Suprapubic skin (tissue), 4 donors: ENCODE measurements at regions not wholly inside any gene's neighbourhood (a gene's known extent, or its start where the extent isn't known, plus 50 kb on each side); places are given as distances from the start of the nearest gene placed in this dataset.

Experiments
- DNase-seq, 2 donors: peaks; one replicate each; pipeline ENCODE4 v3.0.0-alpha.2; 2019; ENCODE audit warnings: low spot score in 2 of 2
- H3K27ac ChIP-seq: fragments of 200-600 bp; sonication (generic); one replicate; pipeline ENCODE4 v1.5.1; 2019
- H3K27me3 ChIP-seq: fragments of 200-600 bp; sonication (generic); one replicate; pipeline ENCODE4 v1.5.1; 2019
- H3K36me3 ChIP-seq: fragments of 200-600 bp; sonication (generic); one replicate; pipeline ENCODE4 v1.5.1; 2019
- H3K4me1 ChIP-seq: fragments of 200-600 bp; sonication (generic); one replicate; pipeline ENCODE4 v1.5.1; 2019
- H3K4me3 ChIP-seq: fragments of 200-600 bp; sonication (generic); one replicate; pipeline ENCODE4 v1.5.1; 2019; ENCODE audit warnings: mild to moderate bottlenecking
- H3K9me3 ChIP-seq: fragments of 200-600 bp; sonication (generic); one replicate; pipeline ENCODE4 v1.5.1; 2019
- CTCF ChIP-seq, 2 donors: fragments of 200-600 bp in 1 of 2; fragments of 450-650 bp in 1 of 2; sonication (generic) in 1 of 2; IDR thresholded peaks; one replicate each; pipeline ENCODE4 v1.5.1; 2016 to 2019; ENCODE audit warnings: antibody characterized with exemption in 2 of 2, mild to moderate bottlenecking in 1 of 2, moderate library complexity in 1 of 2
- EP300 ChIP-seq: sonication (generic); formaldehyde crosslinking; IDR thresholded peaks from one replicate; pipeline ENCODE4 v1.6.1; 2017; ENCODE audit warnings: antibody characterized with exemption
- POLR2A ChIP-seq, 2 donors: fragments of 450-650 bp; IDR thresholded peaks; one replicate each; pipeline ENCODE4 v1.6.1; 2017; ENCODE audit warnings: antibody characterized with exemption in 2 of 2, mild to moderate bottlenecking in 2 of 2, moderate library complexity in 2 of 2
- POLR2AphosphoS5 ChIP-seq, 3 donors: sonication (generic); formaldehyde crosslinking; IDR thresholded peaks; one replicate each; pipeline ENCODE4 v1.6.1; 2017; ENCODE audit warnings: antibody characterized with exemption in 3 of 3
- WGBS: methylation state at CpG from one replicate; pipeline ENCODE4 v1.1.5; 2018; 5-methylcytosine and 5-hydroxymethylcytosine counted together

GRCh38 chr18:56545464-56545863 is 92.9 kb downstream of the TXNL1 start:
- 86% methylated on average over 1 of the region's 1 CpG for WGBS

GRCh38 chr18:56542476-56542875 is 95.9 kb downstream of the TXNL1 start:
- no peaks in the 10 kb centered on the region for H3K4me1 ChIP-seq
- WGBS: 77% methylated on average over 2 of the region's 2 CpGs
- TF ChIP-seq POLR2A (IDR thresholded peaks at IDR 0.05) (no peak), CTCF (IDR thresholded peaks at IDR 0.05) (no peak), EP300 (no peak), POLR2AphosphoS5 (IDR thresholded peaks at IDR 0.05) (no peak)
- H3K36me3 ChIP-seq: no peaks in the 10 kb centered on the region
- no peak overlapping the region for H3K27ac ChIP-seq
- no peaks in the 10 kb centered on the region for H3K27me3 ChIP-seq
- H3K9me3 ChIP-seq: no peaks in the 10 kb centered on the region
- DNase-seq: no peak
- no peak overlapping the region for H3K4me3 ChIP-seq

More at GRCh38 chr18:56545464-56545863, 92.9 kb downstream of the TXNL1 start:
- no peaks in the 10 kb centered on the region for H3K9me3 ChIP-seq
- H3K4me3 ChIP-seq: no peak overlapping the region
- H3K27ac ChIP-seq: no peak overlapping the region
- no peak for TF ChIP-seq CTCF (IDR thresholded peaks at IDR 0.05)
- TF ChIP-seq EP300: no peak
- no peak for TF ChIP-seq POLR2A (IDR thresholded peaks at IDR 0.05)
- no peak for TF ChIP-seq POLR2AphosphoS5 (IDR thresholded peaks at IDR 0.05)
- no peaks in the 10 kb centered on the region for H3K27me3 ChIP-seq
- H3K4me1 ChIP-seq: no peaks in the 10 kb centered on the region
- DNase-seq: no peak
- H3K36me3 ChIP-seq: no peaks in the 10 kb centered on the region

GRCh38 chr18:56541793-56542192 is 96.6 kb downstream of the TXNL1 start:
- Histone ChIP-seq H3K9me3 (no peaks in the 10 kb centered on the region), H3K36me3 (no peaks in the 10 kb centered on the region), H3K4me1 (no peaks in the 10 kb centered on the region), H3K4me3 (no peak overlapping the region), H3K27ac (no peak overlapping the region), H3K27me3 (no peaks in the 10 kb centered on the region)
- TF ChIP-seq POLR2AphosphoS5 (IDR thresholded peaks at IDR 0.05): no peak
- no peak for TF ChIP-seq CTCF (IDR thresholded peaks at IDR 0.05)
- no peak for TF ChIP-seq POLR2A (IDR thresholded peaks at IDR 0.05)
- no peak for TF ChIP-seq EP300
- 80% methylated on average over 2 of the region's 2 CpGs for WGBS
- no peak for DNase-seq

- no peak for DNase-seq
- Histone ChIP-seq H3K4me1 (no peaks in the 10 kb centered on the region), H3K27me3 (no peaks in the 10 kb centered on the region), H3K9me3 (no peaks in the 10 kb centered on the region), H3K27ac (no peak overlapping the region), H3K4me3 (no peak overlapping the region), H3K36me3 (no peaks in the 10 kb centered on the region)
- 89% methylated on average over 2 of the region's 2 CpGs for WGBS
- TF ChIP-seq POLR2A (IDR thresholded peaks at IDR 0.05): no peak
- no peak for TF ChIP-seq POLR2AphosphoS5 (IDR thresholded peaks at IDR 0.05)
- no peak for TF ChIP-seq EP300
- TF ChIP-seq CTCF (IDR thresholded peaks at IDR 0.05): no peak
These were observed 97.1 kb downstream of the TXNL1 start for GRCh38 chr18:56541340-56541739.

GRCh38 chr18:56538746-56539145 is 99.6 kb downstream of the TXNL1 start:
- TF ChIP-seq EP300: no peak
- TF ChIP-seq POLR2A (IDR thresholded peaks at IDR 0.05): no peak
- TF ChIP-seq CTCF (IDR thresholded peaks at IDR 0.05): no peak
- TF ChIP-seq POLR2AphosphoS5 (IDR thresholded peaks at IDR 0.05): no peak

More at GRCh38 chr18:56538746-56539145, 99.6 kb downstream of the TXNL1 start:
- H3K9me3 ChIP-seq: no peaks in the 10 kb centered on the region
- no peaks in the 10 kb centered on the region for H3K4me1 ChIP-seq
- H3K27ac ChIP-seq: no peak overlapping the region
- no peaks in the 10 kb centered on the region for H3K27me3 ChIP-seq
- no peaks in the 10 kb centered on the region for H3K36me3 ChIP-seq
- WGBS: 43% methylated on average over 2 of the region's 2 CpGs
- no peak for DNase-seq
- no peak overlapping the region for H3K4me3 ChIP-seq
